ENCODE measurements at regions not wholly inside any gene's neighbourhood (a gene's known extent, or its start where the extent isn't known, plus 50 kb on each side); places are given as distances from the start of the nearest gene placed in this dataset.

- TF ChIP-seq TAF1 (IDR thresholded peaks at IDR 0.05; ENCODE audit: low read depth) (no peak), REST (IDR thresholded peaks at IDR 0.05; ENCODE audit: low read depth) (no peak), EGR1 (IDR thresholded peaks at IDR 0.05) (no peak), CREB1 (IDR thresholded peaks at IDR 0.05; ENCODE audit: low read depth) (no peak), RAD21 (IDR thresholded peaks at IDR 0.05; ENCODE audit: low read depth) (no peak), NFIC (IDR thresholded peaks at IDR 0.05) (no peak), USF1 (IDR thresholded peaks at IDR 0.05) (no peak), FOXM1 (IDR thresholded peaks at IDR 0.05; ENCODE audit: borderline replicate concordance, low read depth) (no peak), TCF12 (IDR thresholded peaks at IDR 0.05; ENCODE audit: low read depth) (no peak), YY1 (IDR thresholded peaks at IDR 0.05; ENCODE audit: low read depth) (no peak), MAX (IDR thresholded peaks at IDR 0.05) (no peak), ZBTB7A (IDR thresholded peaks at IDR 0.05; ENCODE audit: low read depth) (no peak), TEAD4 (IDR thresholded peaks at IDR 0.05) (no peak), EP300 (IDR thresholded peaks at IDR 0.05; ENCODE audit: borderline replicate concordance) (no peak)
These were observed 53.0 kb upstream of the SIMC1 start for GRCh38 chr5:176185133-176185733.

GRCh38 chr5:176186107-176186506 is 52.1 kb upstream of the SIMC1 start:
- TF ChIP-seq EP300 (IDR thresholded peaks at IDR 0.05; ENCODE audit: borderline replicate concordance): no peak
- TF ChIP-seq REST (IDR thresholded peaks at IDR 0.05; ENCODE audit: low read depth): no peak
- TF ChIP-seq MAX (IDR thresholded peaks at IDR 0.05): no peak

- TF ChIP-seq EP300 (IDR thresholded peaks at IDR 0.05; ENCODE audit: borderline replicate concordance) (no peak), FOXM1 (IDR thresholded peaks at IDR 0.05; ENCODE audit: borderline replicate concordance, low read depth) (no peak), TEAD4 (IDR thresholded peaks at IDR 0.05) (no peak), USF1 (IDR thresholded peaks at IDR 0.05) (no peak), EGR1 (IDR thresholded peaks at IDR 0.05) (no peak)
These were observed 50.8 kb upstream of the SIMC1 start for GRCh38 chr5:176187276-176188062.

- no peak for TF ChIP-seq ZBTB7A (IDR thresholded peaks at IDR 0.05; ENCODE audit: low read depth)
- TF ChIP-seq CEBPB (IDR thresholded peaks at IDR 0.05): no peak
These were observed 50.1 kb upstream of the SIMC1 start for GRCh38 chr5:176188085-176188484.
